ENCODE measurements at regions not wholly inside any gene's neighbourhood (a gene's known extent, or its start where the extent isn't known, plus 50 kb on each side); places are given as distances from the start of the nearest gene placed in this dataset.

DNA sequence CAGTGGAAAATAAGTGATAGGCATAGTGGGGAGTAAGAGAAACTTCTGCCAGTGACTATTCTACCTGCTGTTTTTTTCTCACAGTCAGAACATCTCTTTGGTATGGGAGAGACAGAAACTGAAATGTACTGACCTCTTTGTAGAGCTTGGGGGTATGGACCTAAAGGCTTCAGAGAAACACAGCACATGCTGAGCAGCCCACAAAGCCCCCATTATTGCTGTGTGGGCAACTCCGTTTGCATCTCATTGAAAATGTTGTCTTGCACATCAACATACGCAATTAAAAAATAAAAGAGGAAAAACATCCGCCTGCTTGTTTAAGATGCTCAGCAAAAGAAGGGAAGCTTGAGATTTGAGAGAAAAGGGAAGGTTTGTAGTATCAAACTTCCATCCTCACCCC is 443.4 kb upstream of the SEMA6D start:
- Histone ChIP-seq H3K4me3 (ENCODE audit: low read depth, low read length, poor library complexity, severe bottlenecking) (no peak overlapping the region), H3K9me2 (ENCODE audit: insufficient read depth, low read length) (no peaks in the 10 kb centered on the region), H3K4me1 (ENCODE audit: insufficient read depth, low read length, poor library complexity, severe bottlenecking) (no peaks in the 10 kb centered on the region), H2AFZ (ENCODE audit: low read length) (no peak overlapping the region), H3K36me3 (ENCODE audit: insufficient read depth, low read length) (no peaks in the 10 kb centered on the region), H4K20me1 (ENCODE audit: insufficient read depth, low read length) (no peaks in the 10 kb centered on the region), H3K4me2 (ENCODE audit: low read length) (no peak overlapping the region), H3K79me2 (ENCODE audit: insufficient read depth, low read depth, low read length) (no peaks in the 10 kb centered on the region), H3K9me3 (ENCODE audit: low read length) (no peaks in the 10 kb centered on the region), H3K27ac (ENCODE audit: low read depth, low read length, poor library complexity, severe bottlenecking) (no peak overlapping the region)
- intact Hi-C loops (cut with micrococcal nuclease; ENCODE audit: unreplicated experiment): no loop called here
- TF ChIP-seq EZH2phosphoT487 (IDR thresholded peaks at IDR 0.05; ENCODE audit: borderline replicate concordance, low read depth, low read length): no peak
- TF ChIP-seq, protein P1, sequence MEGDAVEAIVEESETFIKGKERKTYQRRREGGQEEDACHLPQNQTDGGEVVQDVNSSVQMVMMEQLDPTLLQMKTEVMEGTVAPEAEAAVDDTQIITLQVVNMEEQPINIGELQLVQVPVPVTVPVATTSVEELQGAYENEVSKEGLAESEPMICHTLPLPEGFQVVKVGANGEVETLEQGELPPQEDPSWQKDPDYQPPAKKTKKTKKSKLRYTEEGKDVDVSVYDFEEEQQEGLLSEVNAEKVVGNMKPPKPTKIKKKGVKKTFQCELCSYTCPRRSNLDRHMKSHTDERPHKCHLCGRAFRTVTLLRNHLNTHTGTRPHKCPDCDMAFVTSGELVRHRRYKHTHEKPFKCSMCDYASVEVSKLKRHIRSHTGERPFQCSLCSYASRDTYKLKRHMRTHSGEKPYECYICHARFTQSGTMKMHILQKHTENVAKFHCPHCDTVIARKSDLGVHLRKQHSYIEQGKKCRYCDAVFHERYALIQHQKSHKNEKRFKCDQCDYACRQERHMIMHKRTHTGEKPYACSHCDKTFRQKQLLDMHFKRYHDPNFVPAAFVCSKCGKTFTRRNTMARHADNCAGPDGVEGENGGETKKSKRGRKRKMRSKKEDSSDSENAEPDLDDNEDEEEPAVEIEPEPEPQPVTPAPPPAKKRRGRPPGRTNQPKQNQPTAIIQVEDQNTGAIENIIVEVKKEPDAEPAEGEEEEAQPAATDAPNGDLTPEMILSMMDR (conservative IDR thresholded peaks at IDR 0.05; ENCODE audit: low read length): no peak
- ChIA-PET POLR2A (interaction anchor here (0.5 kb wide), 1 partner anchor 199 kb away, joined by 3 read pairs; no protein-coding TSS in a partner anchor), CTCF (ENCODE audit: unreplicated experiment) (no interaction called here)
- DNase-seq (ENCODE audit: low spot score): no peak
- no TSS peak for BruUV-seq (replicated peaks)

DNA sequence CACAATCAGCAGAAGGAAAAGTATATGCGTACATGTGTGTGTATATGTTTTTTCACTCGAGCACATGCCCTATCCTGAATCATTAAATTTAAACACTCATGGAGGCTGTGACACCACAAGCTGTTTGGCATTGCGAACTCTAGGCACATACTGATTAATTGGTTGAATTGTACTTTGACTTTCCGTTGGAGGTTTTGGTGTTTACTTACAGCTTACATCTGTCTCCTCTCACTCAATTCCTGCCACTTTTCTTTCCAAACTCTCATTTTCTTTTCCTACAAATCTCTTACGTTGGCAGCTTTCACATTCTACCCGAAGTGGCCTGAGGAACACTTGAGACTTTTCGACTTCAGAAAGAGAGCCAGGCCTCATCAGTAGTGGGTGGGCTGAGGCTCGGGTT is 434.1 kb upstream of the SEMA6D start:
- intact Hi-C loops (cut with micrococcal nuclease; ENCODE audit: unreplicated experiment): no loop called here

GRCh38 chr15:47288794-47289193 is 428.5 kb upstream of the SEMA6D start:
- H3K36me3 ChIP-seq (ENCODE audit: insufficient read depth, low read length): no peaks in the 10 kb centered on the region
- H3K9me2 ChIP-seq (ENCODE audit: insufficient read depth, low read length): no peaks in the 10 kb centered on the region
- ChIA-PET CTCF (ENCODE audit: unreplicated experiment) (no interaction called here), POLR2A (no interaction called here)
- no TSS peak for BruUV-seq (replicated peaks)
- no peak overlapping the region for H2AFZ ChIP-seq (ENCODE audit: low read length)
- no peaks in the 10 kb centered on the region for H4K20me1 ChIP-seq (ENCODE audit: insufficient read depth, low read length)
- no peak for DNase-seq (ENCODE audit: low spot score)
- intact Hi-C loops (cut with micrococcal nuclease; ENCODE audit: unreplicated experiment): no loop called here
- no peaks in the 10 kb centered on the region for H3K79me2 ChIP-seq (ENCODE audit: insufficient read depth, low read depth, low read length)
- no peaks in the 10 kb centered on the region for H3K9me3 ChIP-seq (ENCODE audit: low read length)
- no peak overlapping the region for H3K4me2 ChIP-seq (ENCODE audit: low read length)
- H3K4me1 ChIP-seq (ENCODE audit: insufficient read depth, low read length, poor library complexity, severe bottlenecking): no peaks in the 10 kb centered on the region
- H3K27ac ChIP-seq (ENCODE audit: low read depth, low read length, poor library complexity, severe bottlenecking): no peak overlapping the region
- no peak overlapping the region for H3K4me3 ChIP-seq (ENCODE audit: low read depth, low read length, poor library complexity, severe bottlenecking)
- no peak for TF ChIP-seq EZH2phosphoT487 (IDR thresholded peaks at IDR 0.05; ENCODE audit: borderline replicate concordance, low read depth, low read length)
- TF ChIP-seq, protein P1 (conservative IDR thresholded peaks at IDR 0.05; ENCODE audit: low read length): no peak

More for the DNA sequence above, 434.1 kb upstream of the SEMA6D start:
- Histone ChIP-seq H3K9me2 (ENCODE audit: insufficient read depth, low read length) (no peaks in the 10 kb centered on the region), H3K4me2 (ENCODE audit: low read length) (no peak overlapping the region), H3K9me3 (ENCODE audit: low read length) (no peaks in the 10 kb centered on the region), H3K4me1 (ENCODE audit: insufficient read depth, low read length, poor library complexity, severe bottlenecking) (no peaks in the 10 kb centered on the region), H2AFZ (ENCODE audit: low read length) (no peak overlapping the region), H3K27ac (ENCODE audit: low read depth, low read length, poor library complexity, severe bottlenecking) (no peak overlapping the region), H3K79me2 (ENCODE audit: insufficient read depth, low read depth, low read length) (no peaks in the 10 kb centered on the region), H3K4me3 (ENCODE audit: low read depth, low read length, poor library complexity, severe bottlenecking) (no peak overlapping the region), H4K20me1 (ENCODE audit: insufficient read depth, low read length) (no peaks in the 10 kb centered on the region), H3K36me3 (ENCODE audit: insufficient read depth, low read length) (no peaks in the 10 kb centered on the region)
- CTCF ChIA-PET (ENCODE audit: unreplicated experiment): no interaction called here
- TF ChIP-seq, protein P1 (conservative IDR thresholded peaks at IDR 0.05; ENCODE audit: low read length): no peak
- no peak for TF ChIP-seq EZH2phosphoT487 (IDR thresholded peaks at IDR 0.05; ENCODE audit: borderline replicate concordance, low read depth, low read length)
- BruUV-seq (replicated peaks): no TSS peak
- DNase-seq (ENCODE audit: low spot score): no peak
- POLR2A ChIA-PET: no interaction called here

Measured in OCI-LY7 (cell line).